Gastroesophageal sphincter (tissue), 3 donors: ENCODE measurements at regions not wholly inside any gene's neighbourhood (a gene's known extent, or its start where the extent isn't known, plus 50 kb on each side); places are given as distances from the start of the nearest gene placed in this dataset.

ENCODE experiments used
- POLR2A ChIP-seq, 2 donors: fragments of 450-650 bp; IDR thresholded peaks; one replicate each; pipeline ENCODE4 v1.6.1; 2017; ENCODE audit warnings: antibody characterized with exemption in 2 of 2, mild to moderate bottlenecking in 2 of 2, moderate library complexity in 1 of 2
- POLR2AphosphoS5 ChIP-seq: sonication (generic); formaldehyde crosslinking; IDR thresholded peaks from one replicate; pipeline ENCODE4 v1.6.1; 2017; ENCODE audit warnings: antibody characterized with exemption
- TF ChIP-seq, protein P1 (sequence below), 4 experiments: fragments of 200-600 bp in 2 of 4; fragments of 450-650 bp in 2 of 4; sonication (generic) in 1 of 4; IDR thresholded peaks; one replicate each; pipeline ENCODE4 v1.5.1; 2017 to 2019; ENCODE audit warnings: antibody characterized with exemption in 4 of 4, mild to moderate bottlenecking in 2 of 4, moderate library complexity in 2 of 4

- TF ChIP-seq POLR2A (IDR thresholded peaks at IDR 0.05), result no peak
- TF ChIP-seq, protein P1, sequence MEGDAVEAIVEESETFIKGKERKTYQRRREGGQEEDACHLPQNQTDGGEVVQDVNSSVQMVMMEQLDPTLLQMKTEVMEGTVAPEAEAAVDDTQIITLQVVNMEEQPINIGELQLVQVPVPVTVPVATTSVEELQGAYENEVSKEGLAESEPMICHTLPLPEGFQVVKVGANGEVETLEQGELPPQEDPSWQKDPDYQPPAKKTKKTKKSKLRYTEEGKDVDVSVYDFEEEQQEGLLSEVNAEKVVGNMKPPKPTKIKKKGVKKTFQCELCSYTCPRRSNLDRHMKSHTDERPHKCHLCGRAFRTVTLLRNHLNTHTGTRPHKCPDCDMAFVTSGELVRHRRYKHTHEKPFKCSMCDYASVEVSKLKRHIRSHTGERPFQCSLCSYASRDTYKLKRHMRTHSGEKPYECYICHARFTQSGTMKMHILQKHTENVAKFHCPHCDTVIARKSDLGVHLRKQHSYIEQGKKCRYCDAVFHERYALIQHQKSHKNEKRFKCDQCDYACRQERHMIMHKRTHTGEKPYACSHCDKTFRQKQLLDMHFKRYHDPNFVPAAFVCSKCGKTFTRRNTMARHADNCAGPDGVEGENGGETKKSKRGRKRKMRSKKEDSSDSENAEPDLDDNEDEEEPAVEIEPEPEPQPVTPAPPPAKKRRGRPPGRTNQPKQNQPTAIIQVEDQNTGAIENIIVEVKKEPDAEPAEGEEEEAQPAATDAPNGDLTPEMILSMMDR (IDR thresholded peaks at IDR 0.05), result no peak
- TF ChIP-seq POLR2AphosphoS5, result no peak
Observed at GRCh38 chr4:31573554-31573953, 853.4 kb downstream of the PCDH7 start.
